ENCODE measurements at regions not wholly inside any gene's neighbourhood (a gene's known extent, or its start where the extent isn't known, plus 50 kb on each side); places are given as distances from the start of the nearest gene placed in this dataset.

- no peak overlapping the region for H3K4me3 ChIP-seq (ENCODE audit: control insufficient read depth, low read depth, low read length)
- no peak for TF ChIP-seq CTCF (IDR thresholded peaks at IDR 0.05; ENCODE audit: control insufficient read depth, insufficient read depth, low read depth, low read length, missing control alignments)
Measured at GRCh38 chr3:177752831-177753230, 555.5 kb upstream of the TBL1XR1 start.

GRCh38 chr3:177753451-177754155 is 556.3 kb upstream of the TBL1XR1 start:
- no peak for DNase-seq (ENCODE audit: low read depth)
- H3K4me3 ChIP-seq (ENCODE audit: control insufficient read depth, low read depth, low read length) = no peak overlapping the region
- TF ChIP-seq CTCF (IDR thresholded peaks at IDR 0.05; ENCODE audit: control insufficient read depth, insufficient read depth, low read depth, low read length, missing control alignments) = no peak

More at GRCh38 chr3:177752831-177753230, 555.5 kb upstream of the TBL1XR1 start:
- DNase-seq (ENCODE audit: low read depth) = no peak

GRCh38 chr3:177754508-177754921 is 557.2 kb upstream of the TBL1XR1 start:
- DNase-seq (ENCODE audit: low read depth) = no peak

GRCh38 chr3:177758126-177758525 is 560.8 kb upstream of the TBL1XR1 start:
- no peak overlapping the region for H3K4me3 ChIP-seq (ENCODE audit: control insufficient read depth, low read depth, low read length)
- no peak for DNase-seq (ENCODE audit: low read depth)
- no peak for TF ChIP-seq CTCF (IDR thresholded peaks at IDR 0.05; ENCODE audit: control insufficient read depth, insufficient read depth, low read depth, low read length, missing control alignments)

More at GRCh38 chr3:177754508-177754921, 557.2 kb upstream of the TBL1XR1 start:
- no peak for TF ChIP-seq CTCF (IDR thresholded peaks at IDR 0.05; ENCODE audit: control insufficient read depth, insufficient read depth, low read depth, low read length, missing control alignments)
- no peak overlapping the region for H3K4me3 ChIP-seq (ENCODE audit: control insufficient read depth, low read depth, low read length)

- peak; percentile 57 for DNase-seq (ENCODE audit: low read depth)
- TF ChIP-seq CTCF (IDR thresholded peaks at IDR 0.05; ENCODE audit: control insufficient read depth, insufficient read depth, low read depth, low read length, missing control alignments) = no peak
Measured at GRCh38 chr3:177760803-177761202, 563.5 kb upstream of the TBL1XR1 start.

GRCh38 chr3:177764377-177764912 is 567.2 kb upstream of the TBL1XR1 start:
- TF ChIP-seq CTCF (IDR thresholded peaks at IDR 0.05; ENCODE audit: control insufficient read depth, insufficient read depth, low read depth, low read length, missing control alignments) = no peak
- no peak overlapping the region for H3K4me3 ChIP-seq (ENCODE audit: control insufficient read depth, low read depth, low read length)
- no peak for DNase-seq (ENCODE audit: low read depth)

More at GRCh38 chr3:177760803-177761202, 563.5 kb upstream of the TBL1XR1 start:
- no peak overlapping the region for H3K4me3 ChIP-seq (ENCODE audit: control insufficient read depth, low read depth, low read length)
